ENCODE measurements at regions not wholly inside any gene's neighbourhood (a gene's known extent, or its start where the extent isn't known, plus 50 kb on each side); places are given as distances from the start of the nearest gene placed in this dataset.
"Not testable (repeated sequence)": the region's sequence is repeated elsewhere in the genome, so short reads cannot be mapped to it uniquely, and the experiment has no call there.

DNA sequence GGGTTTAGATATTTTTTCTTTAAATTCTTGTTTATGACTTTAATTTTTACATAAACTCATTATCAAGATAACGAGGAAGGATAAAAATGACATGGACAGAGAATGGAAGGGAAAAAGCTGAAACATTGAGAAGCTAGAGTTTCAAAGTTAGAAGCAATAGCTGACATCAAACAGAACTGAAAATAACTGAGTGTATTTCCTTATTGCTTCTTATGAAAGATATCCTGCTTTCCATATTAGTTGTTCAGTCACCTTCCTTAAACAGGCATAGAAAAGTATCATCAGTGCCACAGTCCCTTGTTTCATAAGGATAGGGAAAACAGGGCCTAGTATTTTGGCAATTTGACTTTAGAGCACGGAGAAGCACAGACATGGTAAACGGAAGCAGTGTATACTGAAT lies 460.5 kb upstream of the GHITM start:
- no peak for DNase-seq

DNA sequence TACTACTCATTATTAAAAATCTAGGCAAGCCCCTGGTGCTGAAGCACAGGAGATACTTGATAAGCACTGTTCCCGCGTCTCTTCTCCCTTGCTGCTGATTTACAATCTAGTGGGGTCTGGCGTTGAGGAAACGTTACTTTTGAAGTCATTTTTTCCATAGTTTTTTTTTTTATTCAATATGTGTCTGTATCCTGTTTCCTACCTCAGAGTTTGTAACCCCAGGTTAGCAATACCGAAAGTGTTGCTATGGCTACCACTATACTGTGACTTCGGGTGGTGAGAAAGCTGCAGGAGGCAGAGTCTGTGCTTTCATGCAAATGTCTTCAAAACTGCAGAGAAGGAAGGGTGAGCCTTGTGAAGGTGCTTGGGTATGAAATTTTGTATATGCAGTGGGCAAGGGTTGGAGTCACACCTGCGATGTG lies 458.8 kb upstream of the GHITM start:
- DNase-seq = no peak

DNA sequence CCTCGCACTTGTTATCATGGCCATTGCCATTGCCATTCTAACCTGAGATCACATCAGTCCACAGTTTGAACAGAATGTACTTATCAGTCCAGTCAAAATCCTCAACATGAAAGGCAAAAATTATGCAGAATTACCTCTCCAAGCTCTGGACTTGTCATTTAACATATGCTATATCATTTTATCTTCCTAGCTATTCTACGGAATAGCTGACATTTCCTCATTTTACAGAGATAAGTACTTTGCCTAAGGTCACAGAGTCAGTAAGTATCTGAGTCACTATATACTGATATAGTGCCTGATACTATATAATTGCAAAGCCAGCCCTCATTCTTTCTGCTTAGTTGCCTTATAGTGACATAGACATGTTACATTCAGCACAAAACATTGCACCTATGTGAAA lies 456.9 kb upstream of the GHITM start:
- no peak for DNase-seq

DNA sequence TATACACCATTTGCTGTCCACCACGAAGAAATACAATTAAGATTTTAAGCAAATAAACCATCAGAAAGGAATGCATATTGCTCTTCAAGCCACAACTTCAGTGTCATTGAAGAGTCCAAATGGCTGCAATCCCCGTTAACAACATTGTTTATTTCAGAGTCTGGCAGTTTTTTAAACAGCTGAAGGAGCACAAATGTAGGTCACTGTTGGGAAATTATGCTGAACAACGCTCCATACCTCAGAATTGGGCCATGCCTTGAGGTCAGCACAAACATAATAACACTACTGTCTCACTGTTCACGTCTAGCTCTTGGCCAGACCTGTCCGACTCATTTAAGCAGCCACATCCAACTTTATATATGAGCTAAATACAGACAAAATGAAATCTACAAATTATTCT lies 453.9 kb upstream of the GHITM start:
- DNase-seq = no peak

DNA sequence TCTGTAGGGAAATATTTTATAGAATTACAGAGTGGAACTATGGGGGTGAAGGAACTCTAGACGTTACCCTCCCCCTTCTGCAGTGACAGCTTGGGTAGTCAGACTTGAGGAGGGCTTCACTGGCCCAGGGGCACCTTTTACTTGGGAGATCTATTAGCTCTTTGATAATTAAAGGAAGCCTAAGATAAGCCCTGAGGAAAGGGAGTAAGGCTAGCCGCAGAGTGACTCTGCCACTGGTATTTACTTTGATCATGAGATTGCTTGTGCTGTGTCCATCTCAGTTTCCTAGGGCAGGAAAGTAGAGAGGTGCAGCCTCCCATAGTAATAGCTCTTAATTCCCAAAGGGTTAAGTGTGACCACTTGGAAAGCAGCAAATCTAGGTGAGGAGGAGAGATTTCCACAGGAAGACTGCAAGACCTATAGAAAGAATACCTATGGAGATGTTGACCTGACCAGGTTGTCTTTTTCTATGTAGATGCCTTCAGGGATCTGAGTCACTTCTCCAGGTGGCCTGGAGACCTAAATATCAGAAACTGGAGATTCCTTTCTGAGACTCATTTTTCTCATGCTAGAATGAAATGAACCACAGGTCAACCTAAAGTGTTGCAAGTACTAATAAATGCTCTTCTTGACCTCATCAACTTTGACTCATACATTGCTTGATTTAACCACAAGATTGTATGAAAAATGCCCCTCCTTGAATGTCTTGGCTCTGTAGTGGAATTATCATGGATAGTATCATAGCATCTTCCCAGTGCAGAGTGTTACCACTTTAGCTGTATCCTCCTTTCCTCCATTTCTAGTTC lies 447.3 kb upstream of the GHITM start:
- no peak for DNase-seq

DNA sequence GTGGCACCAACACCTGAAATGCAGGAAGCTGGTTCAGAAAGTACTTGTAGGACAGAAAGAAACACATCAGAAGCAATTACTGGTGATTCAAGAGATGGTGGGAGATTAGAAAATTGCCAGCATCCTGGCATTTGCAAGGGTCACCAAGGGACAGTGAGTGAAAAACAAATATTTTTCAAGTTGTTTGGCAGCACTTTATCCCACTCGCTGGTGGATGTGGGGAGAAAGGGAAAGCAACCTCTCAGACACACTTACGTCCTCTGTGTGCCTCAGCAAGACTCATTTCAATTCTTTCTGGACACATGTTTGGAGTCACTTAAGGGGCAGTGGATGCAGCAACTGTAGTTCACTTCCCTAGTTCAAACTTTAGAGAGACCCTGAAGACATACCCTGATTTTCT lies 440.4 kb upstream of the GHITM start:
- no peak for DNase-seq

DNA sequence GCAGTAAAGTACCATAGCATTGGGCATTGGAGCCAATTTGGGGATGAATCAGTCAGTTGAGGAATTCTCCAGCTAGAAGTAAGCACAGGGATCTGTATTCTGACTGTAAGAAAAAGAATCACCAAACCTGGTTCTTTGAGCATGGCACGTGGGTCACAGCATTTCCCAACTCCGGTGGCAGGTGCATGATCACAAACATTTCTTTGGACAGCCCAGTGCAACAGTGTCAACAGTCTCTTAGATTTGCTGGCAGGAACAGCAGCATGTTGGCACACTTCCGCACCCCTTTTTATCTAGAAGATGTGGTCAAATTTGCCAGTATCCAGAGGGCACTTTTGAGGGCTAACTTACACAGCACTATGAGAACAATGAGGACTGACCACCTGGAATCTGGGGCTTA lies 437.5 kb upstream of the GHITM start:
- no peak for DNase-seq

DNA sequence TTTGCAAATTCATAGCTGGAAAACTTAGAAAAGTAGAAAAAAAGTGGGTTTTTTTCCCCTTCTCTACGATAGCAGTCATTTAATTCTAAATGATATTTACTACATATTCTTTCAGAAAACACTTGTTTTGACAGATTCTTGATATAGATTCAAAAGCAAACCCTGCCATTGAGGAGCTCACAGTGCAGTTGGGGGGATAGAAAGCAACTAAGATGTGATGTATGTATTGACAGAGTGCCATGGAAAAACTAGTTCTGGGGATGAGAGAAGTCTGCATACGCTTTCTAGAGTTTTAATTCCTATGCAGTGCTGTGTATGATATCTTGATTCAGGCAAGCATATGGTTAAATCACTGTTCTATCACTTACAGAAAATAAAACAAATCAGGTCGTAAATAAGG lies 436.6 kb upstream of the GHITM start:
- no peak for DNase-seq

DNA sequence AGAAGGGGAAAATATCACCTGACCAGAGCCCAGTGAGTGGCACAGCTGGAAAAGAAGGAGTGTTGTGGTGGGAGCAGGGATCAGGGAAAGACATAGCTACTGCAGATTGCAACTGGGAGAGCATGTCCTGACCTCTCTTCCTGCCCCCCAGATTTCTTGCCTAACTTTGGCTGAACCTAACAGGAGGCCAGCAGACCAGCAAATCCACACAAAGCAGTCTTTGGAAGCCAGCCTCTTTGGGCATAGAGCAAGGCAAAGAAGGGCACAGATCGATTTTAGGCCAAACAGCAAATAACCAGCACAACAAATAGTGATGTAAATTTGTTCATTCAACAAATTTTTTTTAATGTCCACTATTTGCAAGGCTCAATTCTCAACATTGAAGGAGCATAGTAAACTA lies 433.2 kb upstream of the GHITM start:
- no peak for DNase-seq

DNA sequence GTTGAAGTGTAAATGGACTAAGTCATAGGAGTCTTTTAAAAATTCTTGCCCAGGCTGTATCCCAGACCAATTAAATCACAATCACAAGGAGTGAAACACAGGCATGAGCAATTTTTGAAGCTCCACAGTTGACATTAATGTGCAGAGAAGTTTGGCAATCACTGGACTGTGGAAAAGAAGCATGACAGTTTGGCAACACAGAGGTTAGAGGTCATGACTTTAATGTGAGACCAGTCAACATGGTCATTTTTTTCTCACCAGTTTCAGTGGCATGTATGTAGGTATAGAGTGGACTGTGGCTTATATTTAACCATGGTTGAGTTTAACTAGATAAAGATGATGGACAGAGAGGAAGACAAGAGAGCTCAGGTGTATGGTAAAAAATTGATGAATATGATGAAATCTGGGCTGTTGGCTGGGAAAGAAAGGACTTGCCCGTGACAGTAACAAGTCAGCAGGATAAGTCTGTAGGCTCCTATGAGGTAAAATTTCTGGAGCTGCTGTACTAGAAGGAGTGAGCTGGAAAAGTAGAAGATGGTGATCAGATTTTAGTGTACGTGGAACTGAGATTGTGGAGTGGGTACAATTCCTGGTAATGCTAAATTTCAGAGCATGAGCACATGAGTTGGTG lies 432.2 kb upstream of the GHITM start:
- no peak for DNase-seq

DNA sequence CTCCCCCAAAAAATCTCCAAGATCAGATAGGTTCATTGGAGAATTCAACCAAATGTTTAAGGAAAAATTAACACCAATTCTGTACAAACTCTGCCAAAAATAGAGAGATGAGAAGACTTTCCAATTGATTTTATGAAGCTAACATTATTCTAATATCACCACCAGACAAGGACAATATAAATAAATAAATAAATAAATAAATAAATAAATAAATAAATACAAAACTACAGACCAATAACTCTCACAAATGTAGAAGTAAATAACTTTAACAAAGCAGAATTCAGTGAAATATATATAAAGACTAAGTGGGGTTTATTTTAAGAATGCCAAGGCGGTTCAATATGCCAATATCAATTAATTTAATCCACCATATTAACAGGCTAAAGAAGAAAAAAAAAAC lies 425.9 kb upstream of the GHITM start:
- no peak for DNase-seq

DNA sequence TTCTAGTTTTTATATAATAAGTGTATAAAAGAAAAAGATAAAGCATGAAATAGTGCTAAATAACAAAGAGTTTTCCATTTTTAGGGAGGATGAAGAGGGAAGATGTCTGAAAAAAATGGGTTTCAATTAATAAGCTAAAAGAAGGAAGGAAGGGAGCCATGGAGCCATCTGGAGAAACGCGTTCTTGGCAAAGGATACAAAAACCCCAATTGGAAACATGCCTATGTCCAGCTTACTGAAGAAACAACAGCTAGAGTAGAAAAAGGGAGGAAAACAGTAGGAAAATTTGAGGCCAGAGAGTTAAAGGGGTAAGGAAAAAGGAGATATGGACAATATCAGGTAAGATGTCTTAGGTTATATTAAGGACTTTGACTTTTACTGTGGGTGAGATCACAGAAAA lies 416.2 kb upstream of the GHITM start:
- no peak for DNase-seq

DNA sequence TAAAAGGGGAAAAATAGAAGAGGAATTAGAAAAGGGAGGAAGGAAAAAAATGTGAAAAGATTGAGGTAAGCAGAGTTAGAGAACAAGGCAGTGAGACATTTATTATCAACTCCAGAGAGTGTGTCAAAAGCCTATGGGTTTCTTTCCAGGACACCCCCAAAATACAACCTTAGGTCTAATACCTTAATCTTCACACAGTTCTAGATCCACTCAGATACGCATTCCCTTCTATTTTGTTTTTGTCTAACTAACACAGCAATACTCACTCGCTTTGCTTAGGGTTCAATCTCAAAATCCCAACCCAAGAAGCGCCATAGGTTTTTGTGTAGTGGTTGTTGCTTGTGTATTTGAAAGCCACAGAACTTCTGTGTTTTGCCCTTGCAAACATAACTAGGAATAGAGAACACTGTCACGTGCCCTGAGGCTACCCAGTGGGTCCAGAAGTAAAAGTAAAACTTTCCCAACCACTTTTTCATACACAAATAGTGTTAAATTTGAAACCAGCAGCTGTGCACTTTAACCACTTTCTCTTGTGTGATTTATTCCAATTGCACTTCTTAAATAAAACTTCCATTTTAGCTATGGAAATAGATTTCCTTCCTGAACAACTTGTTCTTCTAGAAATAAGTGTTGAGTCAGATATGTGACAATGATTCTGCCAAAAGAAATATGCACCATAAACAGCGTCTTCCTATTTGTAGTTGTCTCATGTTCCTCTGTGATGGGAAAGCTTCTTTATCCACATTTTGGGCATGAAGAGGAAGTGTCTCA lies 414.7 kb upstream of the GHITM start:
- no peak for DNase-seq

DNA sequence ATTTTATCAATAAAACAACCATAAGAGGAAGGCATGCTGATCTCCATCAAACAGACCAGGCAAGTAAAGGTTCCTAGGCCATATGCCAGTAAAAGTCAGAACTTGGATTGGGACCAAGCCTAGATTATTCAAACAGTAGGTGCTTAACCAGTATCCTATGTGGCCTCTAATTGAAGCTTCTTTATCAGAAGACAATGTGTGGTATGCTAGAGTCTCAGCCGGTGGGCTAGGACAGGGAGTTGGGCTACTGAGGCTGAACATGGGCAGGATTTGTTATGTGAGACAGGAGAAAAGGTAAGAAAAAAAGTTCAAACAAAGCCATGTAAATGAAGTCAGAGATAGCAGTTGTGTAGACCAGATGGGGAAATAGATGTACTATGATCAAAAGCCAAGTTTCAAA lies 413.7 kb upstream of the GHITM start:
- DNase-seq = no peak

DNA sequence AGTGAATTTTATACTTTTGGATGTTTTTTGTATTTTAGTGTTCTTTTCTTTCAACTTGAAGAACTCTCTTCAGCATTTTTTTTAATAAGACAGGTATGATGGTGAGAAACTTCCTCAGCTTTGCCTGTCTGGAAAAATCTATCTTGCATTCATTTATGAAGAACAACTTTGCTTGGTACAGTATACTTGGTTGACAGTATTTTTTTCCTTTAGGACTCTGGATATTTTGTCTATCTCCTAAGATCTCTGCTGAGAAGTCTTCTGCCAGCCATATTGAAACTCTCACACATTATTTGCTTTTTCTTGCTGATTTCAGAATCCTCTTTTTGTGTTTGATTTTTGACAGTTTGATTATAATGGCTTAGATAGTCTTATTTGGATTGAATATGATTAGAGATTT lies 405.0 kb upstream of the GHITM start:
- no peak for DNase-seq

DNA sequence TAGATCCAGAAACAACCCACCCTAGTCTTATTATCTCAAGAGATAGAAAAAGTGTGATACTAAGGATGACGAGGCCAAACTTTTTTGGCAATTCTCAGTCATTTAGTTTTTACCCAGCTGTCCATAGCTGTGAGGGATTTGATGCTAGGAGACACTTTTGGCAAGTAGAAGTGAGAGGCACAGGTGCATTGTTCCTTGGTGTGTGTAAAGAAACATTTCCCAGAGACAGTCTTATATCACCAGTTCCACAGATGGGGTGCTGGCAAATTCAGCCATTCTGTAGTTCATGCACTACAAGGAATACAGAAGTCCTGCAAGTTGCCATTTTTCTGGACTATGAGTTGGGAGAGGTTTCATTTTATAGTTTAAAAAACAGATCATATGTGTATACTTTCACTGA lies 403.3 kb upstream of the GHITM start:
- no peak for DNase-seq

DNA sequence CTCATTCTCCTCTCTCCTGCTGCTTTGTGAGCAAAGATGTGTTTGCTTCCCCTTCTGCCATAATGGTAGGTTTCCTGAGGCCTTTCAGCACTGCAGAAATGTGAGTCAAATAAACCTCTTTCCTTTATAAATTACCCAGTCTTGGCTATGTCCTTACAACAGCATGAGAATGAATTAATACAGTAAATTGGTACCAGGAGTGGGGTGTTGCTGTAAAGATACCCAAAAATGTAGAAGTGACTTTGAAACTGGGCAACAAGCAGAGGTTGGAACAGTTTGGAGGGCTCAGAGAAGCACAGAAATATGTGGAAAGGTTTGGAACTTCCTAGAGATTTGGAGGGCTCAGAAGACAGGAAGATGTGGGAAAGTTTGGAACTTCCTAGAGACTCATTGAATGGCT lies 388.7 kb upstream of the GHITM start:
- no peak for DNase-seq

DNA sequence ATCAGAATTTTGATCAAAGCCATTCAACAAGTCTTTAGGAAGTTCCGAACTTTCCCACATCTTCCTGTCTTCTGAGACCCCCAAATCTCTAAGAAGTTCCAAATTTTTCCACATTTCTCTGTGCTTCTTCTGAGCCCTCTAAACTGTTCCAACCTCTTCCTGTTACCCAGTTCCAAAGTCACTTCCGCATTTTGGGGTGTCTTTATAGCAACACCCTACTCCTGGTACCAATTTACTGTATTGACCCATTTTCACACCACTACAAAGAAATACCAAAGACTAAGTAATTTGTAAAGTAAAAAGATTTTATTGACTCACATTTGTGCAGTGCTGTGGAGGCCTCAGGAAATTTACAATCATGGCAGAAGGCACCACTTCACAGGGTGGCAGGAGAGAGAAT lies 385.8 kb upstream of the GHITM start:
- DNase-seq = no peak

DNA sequence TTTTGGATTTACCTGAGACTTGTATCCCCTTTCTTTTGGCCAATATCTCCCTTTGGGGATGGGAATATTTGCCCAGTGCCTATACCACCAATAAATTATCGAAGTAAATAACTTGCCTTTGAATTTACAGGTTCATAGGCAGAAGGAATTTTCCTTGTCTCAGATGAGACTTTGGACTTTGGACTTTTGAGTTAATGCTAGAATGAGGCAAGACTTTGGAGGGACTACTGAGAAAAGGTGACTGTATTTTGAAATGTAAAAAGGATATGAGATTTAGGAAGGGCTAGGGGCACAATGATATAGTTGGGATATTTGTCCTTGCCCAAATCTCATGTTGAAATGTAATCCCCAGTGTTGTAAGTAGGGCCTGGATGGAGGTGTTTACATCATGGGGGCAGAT lies 384.5 kb upstream of the GHITM start:
- DNase-seq = no peak

DNA sequence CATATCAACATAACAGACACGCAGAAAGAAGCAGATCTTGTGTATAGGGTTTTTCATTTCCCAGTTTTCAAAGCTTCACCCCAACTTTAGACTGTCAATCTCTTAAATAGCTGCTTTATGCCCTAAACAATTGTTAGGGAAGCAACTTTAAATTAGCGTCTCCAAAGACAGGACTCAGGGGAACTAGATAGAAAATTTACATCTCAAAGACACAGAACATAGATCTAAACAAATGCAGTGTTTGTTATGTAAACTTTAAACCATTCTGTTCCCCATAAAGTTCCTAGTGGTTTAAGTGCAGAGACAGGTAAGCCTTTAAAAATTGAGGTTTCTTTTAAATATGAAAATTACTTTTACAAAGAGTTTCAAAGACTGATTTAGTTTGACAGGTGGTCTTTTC lies 379.2 kb upstream of the GHITM start:
- DNase-seq = no peak

DNA sequence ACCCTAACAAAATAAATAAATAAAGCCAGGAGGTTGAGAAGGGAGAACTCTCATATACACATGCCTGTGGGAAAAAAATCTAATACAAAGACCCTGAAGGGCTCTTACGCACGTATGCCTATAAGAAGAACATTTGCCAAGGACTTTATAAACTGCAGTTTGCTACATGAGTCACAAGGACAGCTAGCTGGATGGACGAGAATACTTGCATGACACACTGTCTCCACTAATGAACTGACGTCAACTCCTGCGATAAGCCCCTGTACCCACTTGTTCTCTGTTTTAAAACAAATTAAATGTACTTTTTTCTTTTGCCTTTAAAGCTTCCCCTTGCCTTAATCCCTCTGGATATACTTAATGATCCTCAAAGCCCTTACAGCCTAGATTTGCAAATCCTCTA lies 374.6 kb upstream of the GHITM start:
- no peak for DNase-seq

DNA sequence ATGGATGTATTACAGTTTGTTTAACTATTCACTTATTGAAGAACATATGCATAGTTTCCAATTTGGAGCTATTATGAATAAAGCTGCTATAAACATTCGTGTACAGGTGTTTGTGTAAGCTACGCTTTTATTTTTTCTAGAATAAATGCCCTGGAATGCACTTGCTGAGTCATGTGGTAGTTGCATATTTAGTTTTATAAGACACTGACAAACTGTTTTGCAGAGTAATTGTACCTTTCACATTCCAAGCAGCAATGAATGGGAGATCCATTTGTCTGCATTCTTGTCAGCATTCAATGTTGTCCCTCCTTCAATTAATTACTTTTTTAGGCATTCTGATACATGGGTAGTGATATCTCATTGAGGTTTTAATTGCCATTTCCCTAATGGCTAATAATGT lies 373.6 kb upstream of the GHITM start:
- no peak for DNase-seq

DNA sequence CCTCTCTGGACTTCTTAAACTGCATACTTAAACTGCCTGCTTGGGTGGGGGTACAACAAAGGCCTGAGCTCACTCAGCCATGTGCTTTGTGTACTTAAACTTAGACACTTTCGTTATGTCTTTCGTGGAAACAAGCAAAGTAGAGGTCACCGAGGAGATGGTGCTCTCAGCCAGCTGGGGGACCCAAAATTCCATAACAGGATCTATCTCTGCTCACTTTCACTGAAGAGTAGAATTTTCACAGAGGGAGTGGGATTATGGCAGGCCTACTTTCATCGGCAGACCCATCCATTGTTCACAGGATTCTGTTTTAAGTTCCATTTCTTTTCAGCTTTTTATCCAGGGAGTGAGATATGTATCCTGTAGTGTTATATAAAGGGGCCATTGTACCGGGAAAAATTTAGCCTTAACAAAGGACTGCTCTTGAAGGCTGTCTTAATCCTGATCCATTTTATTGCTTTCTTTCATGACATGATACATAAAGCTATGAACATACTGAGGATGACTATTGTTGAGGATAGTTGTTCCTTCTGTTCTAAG lies 370.0 kb upstream of the GHITM start:
- DNase-seq = no peak

DNA sequence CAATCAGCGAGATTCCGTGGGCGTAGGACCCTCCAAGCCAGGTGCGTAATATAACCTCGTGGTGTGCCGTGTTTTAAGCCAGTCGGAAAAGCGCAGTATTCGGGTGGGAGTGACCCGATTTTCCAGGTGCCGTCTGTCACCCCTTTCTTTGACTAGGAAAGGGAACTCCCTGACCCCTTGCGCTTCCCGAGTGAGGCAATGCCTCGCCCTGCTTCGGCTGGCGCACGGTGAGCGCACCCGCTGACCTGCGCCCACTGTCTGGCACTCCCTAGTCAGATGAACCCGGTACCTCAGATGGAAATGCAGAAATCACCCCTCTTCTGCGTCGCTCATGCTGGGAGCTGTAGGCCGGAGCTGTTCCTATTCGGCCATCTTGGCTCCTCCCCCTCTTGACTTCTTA lies 352.6 kb upstream of the GHITM start:
- DNase-seq = not testable (repeated sequence)
